Activated naive CD4-positive, alpha-beta T cell treated with anti-CD3 and anti-CD28 coated beads, Interleukin-2, amount 50 U/mL, for 72 hours (primary cell): ENCODE measurements at regions not wholly inside any gene's neighbourhood (a gene's known extent, or its start where the extent isn't known, plus 50 kb on each side); places are given as distances from the start of the nearest gene placed in this dataset.

Experiments used
- ATAC-seq, 2 donors: fragments of 150-1000 bp; cut with Tn5 transposase; 2 replicates each; pipeline ENCODE4 v1.10.0; 2021; ENCODE audit warnings: mild to moderate bottlenecking in 2 of 2, moderate library complexity in 2 of 2
- DNase-seq, 2 donors: peaks; one replicate each; pipeline ENCODE4 v3.0.0; 2021 to 2022; ENCODE audit warnings: low spot score in 2 of 2
- H3K27ac Mint-ChIP-seq, 2 donors: one replicate each; pipeline ENCODE4 v1.8.0; 2022; ENCODE audit warnings: mild to moderate bottlenecking in 2 of 2, mixed read lengths in 2 of 2
- H3K36me3 Mint-ChIP-seq, 2 donors: one replicate each; pipeline ENCODE4 v1.8.0; 2022; ENCODE audit warnings: mixed read lengths in 2 of 2
- H3K9me3 Mint-ChIP-seq, 2 donors: one replicate each; pipeline ENCODE4 v1.8.0; 2022; ENCODE audit warnings: mixed read lengths in 2 of 2

DNA sequence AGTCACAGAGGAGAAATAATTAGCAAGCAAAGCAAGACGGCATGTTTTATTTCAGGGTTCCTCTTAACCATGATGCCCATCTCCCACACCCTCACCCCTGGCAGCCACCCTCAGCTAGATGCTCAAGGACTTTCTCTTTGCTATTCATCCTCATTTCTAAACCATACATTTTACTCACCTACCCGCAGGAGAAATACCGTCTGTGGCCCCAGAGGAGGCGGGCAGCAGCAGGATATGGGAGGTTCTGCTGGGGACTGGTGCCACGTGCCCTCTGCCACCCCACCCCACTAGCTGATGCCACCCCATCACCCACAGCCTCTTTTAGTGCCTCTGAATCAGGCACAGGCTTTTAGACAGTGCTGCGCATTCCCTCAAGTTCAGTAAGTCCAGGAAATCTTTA is 168.7 kb upstream of the ITGB1 start:
- Mint-ChIP-seq H3K9me3 (peaks cover 0 to 9% of the 10 kb centered on the region in 2 donors), H3K27ac (peak overlapping the region; percentile 72 to 93), H3K36me3 (peaks cover 0 to 25% of the 10 kb centered on the region in 2 donors)
- no peak for DNase-seq
- peak; percentile 79 to 87 for ATAC-seq

DNA sequence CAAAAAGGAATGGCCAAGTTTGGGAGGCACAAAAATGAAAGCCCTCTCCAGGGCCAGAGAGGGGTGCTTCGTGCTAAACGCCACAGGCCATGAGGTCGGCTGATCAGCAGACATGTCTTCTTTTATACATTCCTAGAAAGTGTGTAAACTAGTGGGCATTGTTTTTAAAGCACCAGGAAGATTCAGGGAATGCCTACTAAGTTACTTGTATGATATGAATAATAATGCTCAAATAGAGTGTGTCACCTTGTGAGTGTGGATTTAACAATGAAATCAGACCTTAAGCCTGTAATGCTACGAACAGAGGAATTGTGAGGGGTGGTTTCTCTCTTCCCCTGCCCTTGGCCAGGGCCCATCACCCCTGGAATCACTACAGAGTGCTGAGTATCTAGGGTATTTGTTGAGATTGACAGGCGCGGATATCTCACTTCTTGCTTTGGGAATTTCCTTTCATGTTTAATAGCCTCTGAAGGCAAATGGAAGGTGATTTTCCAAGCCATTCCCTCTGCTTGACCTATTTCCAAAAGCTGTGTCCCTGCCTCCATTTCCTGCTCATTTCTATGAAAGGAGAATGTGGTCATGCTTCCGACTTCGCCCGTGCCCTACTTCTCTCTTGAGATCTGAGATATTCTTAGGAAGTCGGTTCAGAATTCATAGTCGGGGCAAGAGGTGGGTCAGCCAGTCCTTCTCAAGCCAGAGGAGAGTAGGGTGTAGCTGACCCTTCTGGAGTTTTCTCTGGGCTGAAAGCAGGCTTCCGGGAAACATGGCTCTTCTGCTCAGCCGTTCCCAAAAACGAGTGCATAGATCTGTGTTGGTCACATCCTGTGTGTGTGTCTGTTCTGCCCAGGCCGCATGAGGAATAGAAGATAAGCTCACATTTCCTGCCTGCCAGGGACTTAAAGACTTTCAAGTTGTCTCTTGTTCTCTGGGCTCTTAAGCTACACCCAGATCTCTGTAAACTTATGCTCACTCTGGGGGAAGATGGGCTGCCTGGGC is 167.8 kb upstream of the ITGB1 start:
- H3K9me3 Mint-ChIP-seq = peaks cover 0 to 7% of the 10 kb centered on the region in 2 donors
- DNase-seq (no peak), ATAC-seq (peak; percentile 71 to 78)
- peaks cover 0 to 25% of the 10 kb centered on the region in 2 donors for H3K36me3 Mint-ChIP-seq
- H3K27ac Mint-ChIP-seq = peak overlapping the region; percentile 84 to 93

DNA sequence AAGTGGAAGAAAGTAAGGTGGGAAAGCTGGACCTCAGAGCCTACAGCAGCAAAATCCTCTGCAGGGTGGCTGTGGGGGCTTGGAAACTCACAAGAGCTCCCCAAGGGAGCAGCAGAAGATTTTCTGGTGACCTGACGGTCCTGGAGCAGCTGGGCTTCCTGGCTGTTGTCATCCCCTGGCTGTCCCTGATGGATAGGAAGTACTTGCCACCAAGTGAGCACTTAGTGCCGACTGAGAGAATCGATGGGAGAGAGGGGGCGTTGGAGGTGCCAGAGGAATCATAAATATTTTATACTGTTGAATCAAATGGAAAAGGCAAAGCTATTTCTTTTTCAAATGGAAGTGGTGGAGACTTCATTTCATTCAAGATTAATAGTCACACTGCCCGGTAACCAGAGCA is 167.1 kb upstream of the ITGB1 start:
- H3K9me3 Mint-ChIP-seq = peaks cover 0 to 5% of the 10 kb centered on the region in 2 donors
- H3K36me3 Mint-ChIP-seq = peaks cover 0 to 25% of the 10 kb centered on the region in 2 donors
- no peak for DNase-seq
- no peak for ATAC-seq
- H3K27ac Mint-ChIP-seq = peak overlapping the region; percentile 18 to 93

DNA sequence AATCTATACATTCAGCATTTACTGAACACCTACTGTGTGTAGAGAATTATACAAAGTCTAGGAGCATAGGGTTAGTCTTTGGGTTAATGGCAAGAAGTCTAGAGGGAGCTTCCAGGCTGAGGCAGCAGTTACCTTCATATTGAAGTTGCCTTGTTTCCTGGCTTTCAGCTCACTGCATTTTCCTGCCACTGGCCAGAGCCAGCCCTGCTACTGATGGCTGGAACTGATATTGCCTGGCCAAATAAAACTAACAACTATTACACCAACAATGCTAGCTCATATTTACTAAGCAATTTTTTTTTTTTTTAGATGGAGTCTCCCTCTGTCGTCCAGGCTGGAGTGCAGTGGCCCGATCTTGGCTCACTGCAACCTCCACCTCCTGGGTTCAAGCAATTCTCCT is 165.7 kb upstream of the ITGB1 start:
- Mint-ChIP-seq H3K27ac (no peak overlapping the region), H3K9me3 (peaks cover 0 to 9% of the 10 kb centered on the region in 2 donors), H3K36me3 (peaks cover 0 to 31% of the 10 kb centered on the region in 2 donors)
- DNase-seq (no peak), ATAC-seq (no peak)

DNA sequence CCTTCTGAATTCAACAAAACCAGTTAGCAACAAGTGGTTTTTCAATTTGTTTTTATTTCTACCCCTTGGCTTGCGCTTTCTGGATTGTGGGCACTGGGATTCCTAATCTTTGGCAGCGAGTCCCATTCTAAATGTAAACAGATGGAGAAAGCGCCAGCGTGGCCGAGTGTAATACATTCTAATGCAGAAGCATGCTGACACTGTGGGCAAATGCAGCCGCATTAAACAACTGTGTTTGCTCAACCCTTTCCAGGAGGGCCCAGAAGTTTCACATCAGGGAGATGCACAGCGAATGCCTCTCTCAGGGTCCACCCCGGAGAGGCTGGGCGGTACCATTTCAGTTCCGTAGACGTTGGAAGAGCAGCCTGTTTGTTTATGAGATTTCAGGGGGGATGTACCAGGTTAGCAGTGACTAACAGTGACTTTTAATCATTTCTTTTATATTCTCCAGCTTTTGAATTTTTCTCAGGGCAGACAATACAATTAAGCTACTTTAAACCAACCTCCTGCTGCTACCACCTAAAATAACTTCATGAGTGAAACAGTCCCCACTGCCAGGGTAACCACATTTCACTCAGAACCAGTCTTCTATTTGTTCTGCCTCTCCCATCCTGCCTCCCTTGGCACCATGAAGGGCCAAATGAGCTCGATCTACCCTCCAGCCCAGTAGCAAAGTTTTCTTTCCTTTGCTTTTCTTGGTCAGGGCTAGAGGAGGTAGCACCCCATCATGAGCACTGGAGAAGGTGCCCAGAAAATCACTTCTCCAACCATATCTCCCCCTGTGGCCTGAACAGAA is 164.2 kb upstream of the ITGB1 start:
- H3K9me3 Mint-ChIP-seq = peaks cover 0 to 8% of the 10 kb centered on the region in 2 donors
- H3K27ac Mint-ChIP-seq = peak overlapping the region in 1 of 2 donors; percentile 71
- DNase-seq (no peak), ATAC-seq (no peak)
- peaks cover 0 to 28% of the 10 kb centered on the region in 2 donors for H3K36me3 Mint-ChIP-seq

DNA sequence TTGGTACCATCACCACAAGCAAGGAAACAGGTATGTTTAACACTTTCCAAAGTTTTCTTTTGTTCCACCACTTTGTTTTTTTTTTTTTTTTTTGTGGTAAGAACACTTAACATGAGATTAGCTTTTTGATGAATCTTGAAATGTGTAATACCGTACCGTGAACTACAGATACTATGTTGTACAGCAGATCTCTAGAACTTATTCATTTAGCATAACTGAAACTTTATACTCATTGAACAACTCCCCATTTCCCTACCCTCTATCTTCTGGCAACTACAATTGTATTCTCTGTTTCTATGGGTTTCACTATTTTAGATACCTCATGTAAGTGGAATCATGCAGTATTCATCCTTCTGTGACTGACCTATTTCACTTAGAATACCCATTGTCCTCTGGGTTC is 162.7 kb upstream of the ITGB1 start:
- Mint-ChIP-seq H3K9me3 (peaks cover 0 to 8% of the 10 kb centered on the region in 2 donors), H3K36me3 (peaks cover 0 to 22% of the 10 kb centered on the region in 2 donors), H3K27ac (peak overlapping the region; percentile 71 to 90)
- ATAC-seq = peak; percentile 94 to 95
- no peak for DNase-seq

DNA sequence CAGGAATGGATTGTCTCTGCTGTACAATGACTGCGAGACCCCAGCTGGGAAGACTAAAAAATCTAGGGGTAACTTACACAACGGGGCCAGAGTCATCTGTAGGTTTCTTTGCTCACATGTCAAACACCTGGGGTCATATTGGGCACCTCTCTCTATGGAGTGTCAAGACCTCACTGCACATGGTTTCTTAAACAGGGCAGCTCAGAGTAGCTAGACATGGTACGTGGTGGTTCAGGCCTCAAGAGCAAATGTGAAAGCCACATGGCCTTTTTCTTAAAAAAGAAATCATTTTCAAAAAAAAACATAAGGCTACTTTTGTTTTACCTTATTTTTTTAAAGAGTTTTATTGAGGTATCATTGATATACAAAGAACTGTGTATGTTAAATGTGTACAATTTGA is 162.2 kb upstream of the ITGB1 start:
- Mint-ChIP-seq H3K9me3 (peaks cover 0 to 8% of the 10 kb centered on the region in 2 donors), H3K27ac (peak overlapping the region; percentile 71 to 90), H3K36me3 (peaks cover 0 to 19% of the 10 kb centered on the region in 2 donors)
- DNase-seq = no peak
- ATAC-seq = peak; percentile 30 to 54

DNA sequence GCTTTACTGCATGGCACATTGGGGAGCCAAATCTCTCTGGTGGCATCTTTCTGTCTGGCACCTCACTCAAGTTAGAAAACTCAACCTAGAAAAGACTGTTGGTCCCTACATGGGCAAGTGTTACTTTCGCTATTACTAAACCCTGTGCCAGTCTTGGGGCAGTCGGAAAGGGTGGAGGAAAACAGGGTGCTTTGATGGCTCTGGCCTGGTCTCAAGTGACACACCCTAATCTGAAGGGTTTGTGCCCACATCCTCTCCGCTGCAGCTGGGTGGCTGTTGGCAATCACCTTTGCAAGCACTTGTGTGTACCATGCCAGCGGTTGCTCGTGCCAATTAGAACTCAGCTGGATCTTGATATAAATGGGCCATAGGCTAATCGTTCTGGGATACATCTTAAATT is 159.8 kb upstream of the ITGB1 start:
- Mint-ChIP-seq H3K27ac (peak overlapping the region in 1 of 2 donors; percentile 40), H3K9me3 (peaks cover 0 to 8% of the 10 kb centered on the region in 2 donors), H3K36me3 (peaks cover 0 to 10% of the 10 kb centered on the region in 2 donors)
- no peak for DNase-seq
- peak in 1 of 2 donors; percentile 26 for ATAC-seq

DNA sequence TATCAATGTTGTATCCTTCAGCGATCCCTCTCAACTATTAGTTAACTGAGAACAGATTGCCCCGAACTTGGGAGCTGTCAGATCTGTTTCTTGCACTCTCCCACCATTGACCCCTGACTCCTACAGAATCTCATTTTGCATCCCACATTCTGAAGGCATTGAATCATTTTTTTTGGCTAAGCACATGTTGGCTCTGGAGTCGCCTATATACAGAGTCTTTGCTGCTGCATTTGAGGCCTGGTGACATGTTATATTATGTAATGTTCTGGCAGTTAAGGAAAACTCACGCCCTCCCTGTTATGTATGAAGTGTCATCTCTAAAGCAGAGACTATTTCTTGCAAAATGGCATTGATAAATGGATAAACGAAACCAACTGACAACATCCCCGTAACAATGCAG is 159.2 kb upstream of the ITGB1 start:
- no peak for DNase-seq
- H3K27ac Mint-ChIP-seq = peak overlapping the region in 1 of 2 donors; percentile 40
- no peak for ATAC-seq
- H3K36me3 Mint-ChIP-seq = peaks cover 0 to 10% of the 10 kb centered on the region in 2 donors
- H3K9me3 Mint-ChIP-seq = peaks cover 0 to 8% of the 10 kb centered on the region in 2 donors

DNA sequence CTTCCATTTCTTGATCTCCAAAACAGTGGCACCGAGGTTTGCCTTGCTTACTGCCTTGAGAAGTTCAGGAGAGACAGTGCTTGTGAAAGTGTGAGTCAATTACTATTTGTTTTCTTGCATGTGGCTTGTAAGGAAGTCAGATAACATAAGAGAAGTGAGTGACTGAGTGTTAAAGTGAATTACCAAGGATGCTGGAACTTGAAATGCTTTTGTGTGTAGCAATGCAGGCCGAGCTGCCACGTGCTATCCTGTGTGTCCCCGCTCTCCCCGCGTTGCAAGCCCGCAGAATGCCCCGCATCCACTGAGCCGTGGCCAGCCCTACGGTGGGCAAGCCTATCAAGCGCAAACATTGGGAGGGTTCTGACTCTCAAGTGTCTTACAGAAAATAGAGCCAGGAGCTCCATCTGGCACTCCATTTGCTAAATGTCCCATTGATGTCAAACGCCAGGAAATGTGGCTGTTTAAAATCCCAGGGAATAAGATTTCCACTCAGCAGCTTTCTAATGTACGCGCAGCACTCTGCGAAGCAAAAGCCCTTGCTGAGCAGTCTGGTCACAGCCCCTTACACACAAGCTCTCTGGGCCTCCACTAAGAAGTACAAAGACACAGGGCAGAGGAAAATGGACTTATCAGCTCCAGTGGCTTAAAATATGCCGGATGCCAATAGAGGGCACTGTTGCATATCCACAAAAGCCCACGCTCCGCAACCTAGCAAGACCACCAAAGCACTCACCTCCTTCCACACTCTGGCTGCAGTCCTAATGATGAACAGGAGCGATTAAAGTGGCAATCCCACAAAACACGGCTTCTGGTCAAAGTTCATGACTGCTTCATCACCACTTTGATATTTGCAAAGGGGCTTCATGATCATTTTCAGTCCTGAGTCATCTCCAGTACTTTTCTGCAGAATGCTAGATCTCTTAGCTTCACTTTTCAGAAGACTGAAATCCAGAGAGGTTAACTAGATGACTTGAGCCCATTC is 158.0 kb upstream of the ITGB1 start:
- peak in 1 of 2 donors; percentile 48 for ATAC-seq
- no peak for DNase-seq
- peak overlapping the region in 1 of 2 donors; percentile 44 for H3K27ac Mint-ChIP-seq

DNA sequence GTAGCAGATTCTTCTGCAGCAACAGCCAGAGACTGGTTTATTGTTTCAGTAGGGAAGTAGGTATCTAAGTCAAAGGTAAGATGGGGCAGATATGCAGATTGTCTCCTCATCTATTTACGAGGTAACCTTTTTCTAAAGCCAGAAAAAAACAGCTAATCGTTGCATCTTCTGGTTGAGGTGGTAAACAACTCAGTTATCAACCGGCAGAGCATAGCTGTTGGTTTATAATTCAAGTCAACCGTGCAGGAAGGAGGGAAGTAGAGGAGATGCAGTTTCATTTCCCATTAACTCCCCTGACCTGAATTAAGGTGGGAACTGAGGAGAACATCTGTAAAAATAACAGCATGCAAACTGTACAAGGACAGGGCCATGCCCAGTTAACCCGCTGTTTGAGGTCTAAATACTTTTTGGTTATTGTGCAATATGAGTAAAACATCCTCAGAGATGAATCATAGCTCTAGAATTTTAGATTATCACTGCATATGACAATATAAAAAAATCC is 156.5 kb upstream of the ITGB1 start:
- DNase-seq (no peak), ATAC-seq (no peak)
- Mint-ChIP-seq H3K27ac (no peak overlapping the region), H3K36me3 (peaks cover 0 to 3% of the 10 kb centered on the region in 2 donors), H3K9me3 (peaks cover 0 to under 1% of the 10 kb centered on the region in 2 donors)

More for the DNA sequence above, 158.0 kb upstream of the ITGB1 start:
- H3K36me3 Mint-ChIP-seq = peaks cover 0 to 10% of the 10 kb centered on the region in 2 donors
- peaks cover 0 to 8% of the 10 kb centered on the region in 2 donors for H3K9me3 Mint-ChIP-seq

DNA sequence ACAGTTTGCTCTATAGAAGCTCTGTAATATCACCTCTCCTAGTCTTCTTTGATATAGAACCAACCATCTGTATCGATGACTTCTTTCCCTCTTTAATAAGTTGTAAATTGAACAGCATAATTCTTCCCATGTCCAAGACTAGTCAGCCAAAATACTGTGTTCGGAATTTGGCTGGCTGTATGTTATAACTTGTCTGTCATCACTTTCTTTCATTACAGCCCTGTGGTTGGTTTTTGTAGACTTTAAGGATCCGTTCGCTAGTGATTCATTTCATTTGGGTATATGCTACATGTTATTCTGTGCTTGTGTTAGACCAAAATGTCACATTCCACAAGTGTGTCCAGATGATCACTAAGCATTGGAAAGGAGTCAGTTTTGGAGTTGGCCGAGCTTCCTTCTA is 155.4 kb upstream of the ITGB1 start:
- no peak overlapping the region for H3K27ac Mint-ChIP-seq
- H3K36me3 Mint-ChIP-seq = peaks cover 0 to 3% of the 10 kb centered on the region in 2 donors
- ATAC-seq = no peak
- H3K9me3 Mint-ChIP-seq = no peaks in the 10 kb centered on the region
- no peak for DNase-seq

DNA sequence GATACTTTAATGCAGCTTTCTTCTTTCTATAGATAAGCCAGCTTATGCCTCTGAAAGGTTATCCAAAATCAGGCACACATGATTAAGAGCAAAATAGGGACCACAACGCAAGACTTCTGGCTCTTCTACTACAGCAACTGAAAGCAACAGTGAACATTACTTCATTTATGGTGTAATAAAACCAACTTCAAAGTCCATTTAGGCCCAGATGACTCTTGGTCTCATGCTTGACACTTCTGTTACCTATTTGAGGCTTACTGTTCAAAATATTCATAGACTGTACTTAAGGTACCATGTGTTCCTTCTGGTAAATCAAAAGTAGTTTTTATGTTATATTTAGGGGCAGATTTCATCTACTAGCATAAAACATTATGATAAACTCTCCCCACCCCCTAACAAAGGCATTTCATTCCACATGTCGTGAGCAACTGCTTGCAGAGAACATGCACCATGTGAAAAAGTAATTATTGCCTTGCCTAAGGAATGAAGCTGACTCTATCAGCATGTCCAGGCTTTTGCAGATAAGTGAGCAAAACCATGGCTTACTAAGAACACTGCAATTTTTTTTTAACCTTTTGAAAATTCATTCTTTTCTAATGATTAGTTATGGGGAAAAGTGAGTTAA is 154.9 kb upstream of the ITGB1 start:
- Mint-ChIP-seq H3K9me3 (no peaks in the 10 kb centered on the region), H3K27ac (no peak overlapping the region), H3K36me3 (peaks cover 0 to 5% of the 10 kb centered on the region in 2 donors)
- DNase-seq (no peak), ATAC-seq (no peak)

DNA sequence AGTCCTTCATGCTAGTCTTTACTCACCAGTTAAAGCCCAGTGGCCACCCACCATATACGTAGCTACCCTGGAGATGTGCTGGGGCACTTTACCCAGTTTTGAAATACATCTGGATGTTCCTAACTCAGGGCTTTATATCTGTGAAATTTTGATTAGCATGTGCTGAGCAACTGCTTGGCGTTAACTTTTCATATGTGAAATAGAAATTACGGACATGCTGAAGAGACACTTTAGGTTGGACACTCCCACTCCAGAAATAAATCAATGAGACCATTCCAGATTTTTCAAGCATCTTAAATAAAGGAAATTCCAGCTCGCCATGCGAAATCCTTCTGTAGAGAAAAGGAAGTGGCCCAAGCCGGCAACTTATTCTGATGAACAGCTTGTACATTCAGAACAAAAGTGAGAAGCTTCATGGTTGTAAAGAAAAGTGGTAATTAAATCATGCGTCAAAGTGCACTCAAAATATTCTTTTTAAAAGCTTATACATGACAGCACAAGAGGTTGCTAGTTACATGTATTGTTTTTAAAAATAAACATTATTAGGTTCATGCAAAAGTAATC is 153.5 kb upstream of the ITGB1 start:
- no peak for DNase-seq
- H3K27ac Mint-ChIP-seq = no peak overlapping the region
- peaks cover 0 to 5% of the 10 kb centered on the region in 2 donors for H3K36me3 Mint-ChIP-seq
- H3K9me3 Mint-ChIP-seq = no peaks in the 10 kb centered on the region
- no peak for ATAC-seq
